H9 (cell line): ENCODE measurements at regions not wholly inside any gene's neighbourhood (a gene's known extent, or its start where the extent isn't known, plus 50 kb on each side); places are given as distances from the start of the nearest gene placed in this dataset.

Experiments used
- DNase-seq: peaks from one replicate; pipeline ENCODE4 v3.0.0-alpha.2; 2017
- H2AFZ ChIP-seq: one replicate; pipeline ENCODE4 v1.6.1; 2013; ENCODE audit warnings: mild to moderate bottlenecking, low read length, control low read depth, moderate library complexity
- H2AK5ac ChIP-seq: 2 replicates; pipeline ENCODE4 v1.6.1; 2013; ENCODE audit warnings: low read length, control low read depth, mixed read lengths; ENCODE audit not compliant: insufficient read length
- H2BK120ac ChIP-seq: one replicate; pipeline ENCODE4 v1.6.1; 2013; ENCODE audit warnings: low read depth, mild to moderate bottlenecking, low read length, control low read depth, inconsistent platforms; ENCODE audit not compliant: poor library complexity, severe bottlenecking
- H2BK12ac ChIP-seq: 2 replicates; pipeline ENCODE4 v1.6.1; 2013; ENCODE audit warnings: low read length, control low read depth, mixed read lengths, low read depth; ENCODE audit not compliant: insufficient read length
- H2BK15ac ChIP-seq: 2 replicates; pipeline ENCODE4 v1.6.1; 2013; ENCODE audit warnings: low read depth, low read length, control low read depth
- H2BK20ac ChIP-seq: one replicate; pipeline ENCODE4 v1.6.1; 2013; ENCODE audit warnings: low read depth, mild to moderate bottlenecking, low read length, control low read depth, inconsistent platforms; ENCODE audit not compliant: poor library complexity, severe bottlenecking
- H2BK5ac ChIP-seq: 2 replicates; pipeline ENCODE4 v1.6.1; 2013; ENCODE audit warnings: low read length, control low read depth, mixed read lengths; ENCODE audit not compliant: insufficient read length
- H3K14ac ChIP-seq: 2 replicates; pipeline ENCODE4 v1.6.1; 2013; ENCODE audit warnings: low read length, control low read depth; ENCODE audit not compliant: insufficient read depth
- H3K18ac ChIP-seq: 2 replicates; pipeline ENCODE4 v1.6.1; 2013; ENCODE audit warnings: low read depth, mild to moderate bottlenecking, mixed read lengths, low read length, control low read depth; ENCODE audit not compliant: insufficient read length
- H3K23ac ChIP-seq: 2 replicates; pipeline ENCODE4 v1.6.1; 2013; ENCODE audit warnings: low read length, control low read depth, mixed read lengths, low read depth; ENCODE audit not compliant: insufficient read length
- H3K23me2 ChIP-seq: 2 replicates; pipeline ENCODE4 v1.6.1; 2013; ENCODE audit warnings: low read depth, mild to moderate bottlenecking, mixed read lengths, low read length, control low read depth; ENCODE audit not compliant: insufficient read length, poor library complexity, severe bottlenecking
- H3K27ac ChIP-seq: 2 replicates; pipeline ENCODE4 v1.5.1; 2013; ENCODE audit warnings: low read length, control low read depth, mixed read lengths, low read depth; ENCODE audit not compliant: insufficient read length
- H3K27me3 ChIP-seq: 2 replicates; pipeline ENCODE4 v1.6.1; 2013; ENCODE audit warnings: low read length, control low read depth, inconsistent platforms; ENCODE audit not compliant: insufficient read depth
- H3K4ac ChIP-seq: 2 replicates; pipeline ENCODE4 v1.6.1; 2013; ENCODE audit warnings: low read depth, mild to moderate bottlenecking, control low read depth, inconsistent platforms, low read length, moderate library complexity
- H3K4me1 ChIP-seq: 2 replicates; pipeline ENCODE4 v1.6.1; 2013; ENCODE audit warnings: low read length, control low read depth, inconsistent platforms; ENCODE audit not compliant: insufficient read depth
- H3K4me2 ChIP-seq: 2 replicates; pipeline ENCODE4 v1.6.1; 2013; ENCODE audit warnings: low read length, control low read depth, mixed read lengths; ENCODE audit not compliant: insufficient read length, insufficient read depth
- H3K56ac ChIP-seq: 2 replicates; pipeline ENCODE4 v1.6.1; 2013; ENCODE audit warnings: low read depth, mild to moderate bottlenecking, mixed read lengths, low read length, control low read depth; ENCODE audit not compliant: insufficient read length
- H3K79me1 ChIP-seq: 2 replicates; pipeline ENCODE4 v1.6.1; 2013; ENCODE audit warnings: low read depth, mild to moderate bottlenecking, moderate library complexity, low read length, control low read depth, inconsistent platforms; ENCODE audit not compliant: insufficient read depth, poor library complexity, severe bottlenecking
- H3K79me2 ChIP-seq: 2 replicates; pipeline ENCODE4 v1.6.1; 2013; ENCODE audit warnings: low read length, control low read depth, inconsistent platforms; ENCODE audit not compliant: insufficient read depth
- H3K9ac ChIP-seq: 2 replicates; pipeline ENCODE4 v1.6.1; 2013; ENCODE audit warnings: low read length, control low read depth, mixed read lengths; ENCODE audit not compliant: insufficient read length; ENCODE audit errors: extremely low read depth
- H3K9me3 ChIP-seq: one replicate; pipeline ENCODE4 v1.6.1; 2013; ENCODE audit warnings: low read depth, low read length, inconsistent platforms; ENCODE audit not compliant: control insufficient read depth
- H3T11ph ChIP-seq: one replicate; pipeline ENCODE4 v1.6.1; 2013; ENCODE audit warnings: mild to moderate bottlenecking, low read length, control low read depth, inconsistent platforms
- H4K20me1 ChIP-seq: one replicate; pipeline ENCODE4 v1.6.1; 2013; ENCODE audit not compliant: control insufficient read depth, insufficient read length, insufficient read depth
- H4K5ac ChIP-seq: 2 replicates; pipeline ENCODE4 v1.6.1; 2013; ENCODE audit warnings: low read depth, mild to moderate bottlenecking, mixed read lengths, low read length, control low read depth; ENCODE audit not compliant: insufficient read length
- H4K8ac ChIP-seq: replicated peaks from 2 replicates; pipeline ENCODE4 v1.6.1; 2013; ENCODE audit warnings: low read length, control low read depth, mixed read lengths, low read depth; ENCODE audit not compliant: insufficient read length
- H4K91ac ChIP-seq: 2 replicates; pipeline ENCODE4 v1.6.1; 2013; ENCODE audit warnings: low read depth, mild to moderate bottlenecking, moderate library complexity, mixed read lengths, low read length, control low read depth; ENCODE audit not compliant: insufficient read length
- H3K27ac Mint-ChIP-seq, 3 experiments: 2 replicates in 2 of 3; 3 replicates in 1 of 3; pipeline ENCODE4 v1.8.0; 2020 to 2021; ENCODE audit warnings: mixed read lengths in 3 of 3, mild to moderate bottlenecking in 1 of 3, moderate library complexity in 1 of 3
- H3K27me3 Mint-ChIP-seq: 2 replicates; pipeline ENCODE4 v1.8.0; 2021; ENCODE audit warnings: low read depth, mild to moderate bottlenecking, moderate library complexity, mixed read lengths
- H3K36me3 Mint-ChIP-seq, 3 experiments: 2 replicates in 2 of 3; 3 replicates in 1 of 3; pipeline ENCODE4 v1.8.0; 2020 to 2021; ENCODE audit warnings: low read depth in 3 of 3, mixed read lengths in 3 of 3; ENCODE audit not compliant: insufficient read depth in 1 of 3
- H3K4me1 Mint-ChIP-seq, 2 experiments: 2 replicates each; pipeline ENCODE4 v1.8.0; 2020; ENCODE audit warnings: mixed read lengths in 2 of 2
- H3K4me3 Mint-ChIP-seq, 2 experiments: 2 replicates in 1 of 2; 3 replicates in 1 of 2; pipeline ENCODE4 v1.8.0; 2020 to 2021; ENCODE audit warnings: mild to moderate bottlenecking in 2 of 2, mixed read lengths in 2 of 2, moderate library complexity in 1 of 2
- H3K9me3 Mint-ChIP-seq, 2 experiments: 2 replicates in 1 of 2; 3 replicates in 1 of 2; pipeline ENCODE4 v1.8.0; 2020; ENCODE audit warnings: mild to moderate bottlenecking in 2 of 2, mixed read lengths in 2 of 2, moderate library complexity in 1 of 2
- WGBS: extraction: QIAGEN DNeasy Blood & Tissue Kit; methylation state at CpG from one replicate; pipeline ENCODE4 v1.1.7; 2013; ENCODE audit warnings: missing lambda C conversion rate, low lambda C conversion rate, mixed read lengths; ENCODE audit not compliant: insufficient read length; ENCODE audit errors: extremely low coverage; 5-methylcytosine and 5-hydroxymethylcytosine counted together
- TF ChIP-seq, protein P1 (sequence below): fragments of 200-600 bp; sonication (generic); conservative IDR thresholded peaks from 3 replicates; pipeline ENCODE4 v1.8.0; 2021; ENCODE audit warnings: antibody characterized with exemption, mild to moderate bottlenecking

GRCh38 chr12:75751769-75752471 lies 240.5 kb upstream of the KRR1 start:
- Histone ChIP-seq H2BK15ac (no peak overlapping the region), H3K4me1 (no peaks in the 10 kb centered on the region), H3K4ac (no peak overlapping the region), H3K9ac (no peak overlapping the region), H3K27ac (no peak overlapping the region), H4K5ac (no peak overlapping the region), H3K9me3 (no peaks in the 10 kb centered on the region), H4K91ac (no peak overlapping the region), H2BK12ac (no peak overlapping the region), H3K79me2 (no peaks in the 10 kb centered on the region), H3K23ac (no peak overlapping the region), H4K8ac (no peak overlapping the region), H3K27me3 (no peaks in the 10 kb centered on the region), H3K23me2 (no peaks in the 10 kb centered on the region), H2BK5ac (no peak overlapping the region), H4K20me1 (no peaks in the 10 kb centered on the region), H2AFZ (no peak overlapping the region), H3K18ac (no peak overlapping the region), H3T11ph (no peak overlapping the region), H3K4me2 (no peak overlapping the region), H2AK5ac (no peak overlapping the region), H3K56ac (no peak overlapping the region), H3K79me1 (no peaks in the 10 kb centered on the region), H3K14ac (no peak overlapping the region), H2BK20ac (no peak overlapping the region), H2BK120ac (no peak overlapping the region)
- H3K27ac Mint-ChIP-seq = no peak overlapping the region
- TF ChIP-seq, protein P1, sequence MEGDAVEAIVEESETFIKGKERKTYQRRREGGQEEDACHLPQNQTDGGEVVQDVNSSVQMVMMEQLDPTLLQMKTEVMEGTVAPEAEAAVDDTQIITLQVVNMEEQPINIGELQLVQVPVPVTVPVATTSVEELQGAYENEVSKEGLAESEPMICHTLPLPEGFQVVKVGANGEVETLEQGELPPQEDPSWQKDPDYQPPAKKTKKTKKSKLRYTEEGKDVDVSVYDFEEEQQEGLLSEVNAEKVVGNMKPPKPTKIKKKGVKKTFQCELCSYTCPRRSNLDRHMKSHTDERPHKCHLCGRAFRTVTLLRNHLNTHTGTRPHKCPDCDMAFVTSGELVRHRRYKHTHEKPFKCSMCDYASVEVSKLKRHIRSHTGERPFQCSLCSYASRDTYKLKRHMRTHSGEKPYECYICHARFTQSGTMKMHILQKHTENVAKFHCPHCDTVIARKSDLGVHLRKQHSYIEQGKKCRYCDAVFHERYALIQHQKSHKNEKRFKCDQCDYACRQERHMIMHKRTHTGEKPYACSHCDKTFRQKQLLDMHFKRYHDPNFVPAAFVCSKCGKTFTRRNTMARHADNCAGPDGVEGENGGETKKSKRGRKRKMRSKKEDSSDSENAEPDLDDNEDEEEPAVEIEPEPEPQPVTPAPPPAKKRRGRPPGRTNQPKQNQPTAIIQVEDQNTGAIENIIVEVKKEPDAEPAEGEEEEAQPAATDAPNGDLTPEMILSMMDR = no peak
- H3K9me3 Mint-ChIP-seq = no peaks in the 10 kb centered on the region
- H3K36me3 Mint-ChIP-seq = no peaks in the 10 kb centered on the region
- no CpG with 5 or more reads among the region's 4 CpGs for WGBS
- peaks cover under 1% of the 10 kb centered on the region in 2 experiments; a peak in 2 of 4 replicates for H3K4me1 Mint-ChIP-seq
- peaks cover 2% of the 10 kb centered on the region; the same call in 1 of the 2 replicates for H3K27me3 Mint-ChIP-seq
- H3K4me3 Mint-ChIP-seq = no peak overlapping the region
- no peak for DNase-seq
